ENCODE measurements at regions not wholly inside any gene's neighbourhood (a gene's known extent, or its start where the extent isn't known, plus 50 kb on each side); places are given as distances from the start of the nearest gene placed in this dataset.

- DNase-seq: no peak
Measured at GRCh38 chr14:71473843-71474242, 458.4 kb upstream of the RGS6 start.

GRCh38 chr14:71474301-71475265, 457.6 kb upstream of the RGS6 start:
- DNase-seq: no peak

GRCh38 chr14:71475916-71476315, 456.3 kb upstream of the RGS6 start:
- no peak for DNase-seq

- DNase-seq: peak in 1 of 6 experiments; percentile 5
Measured at GRCh38 chr14:71478542-71478941, 453.7 kb upstream of the RGS6 start.

- DNase-seq: no peak
Measured at GRCh38 chr14:71481021-71481654, 451.1 kb upstream of the RGS6 start.

GRCh38 chr14:71482671-71483070, 449.6 kb upstream of the RGS6 start:
- DNase-seq: no peak

GRCh38 chr14:71483154-71483553, 449.1 kb upstream of the RGS6 start:
- no peak for DNase-seq

- DNase-seq: no peak
Measured at GRCh38 chr14:71485833-71486232, 446.4 kb upstream of the RGS6 start.

- no peak for DNase-seq
Measured at GRCh38 chr14:71486279-71486678, 445.9 kb upstream of the RGS6 start.

- DNase-seq: no peak
Measured at GRCh38 chr14:71487449-71487848, 444.8 kb upstream of the RGS6 start.

GRCh38 chr14:71487941-71488340, 444.3 kb upstream of the RGS6 start:
- DNase-seq: no peak

- DNase-seq: no peak
Measured at GRCh38 chr14:71488703-71489191, 443.5 kb upstream of the RGS6 start.

GRCh38 chr14:71489742-71490141, 442.5 kb upstream of the RGS6 start:
- no peak for DNase-seq

- DNase-seq: no peak
Measured at GRCh38 chr14:71491931-71492330, 440.3 kb upstream of the RGS6 start.

GRCh38 chr14:71492346-71492745, 439.9 kb upstream of the RGS6 start:
- no peak for DNase-seq

- no peak for DNase-seq
Measured at GRCh38 chr14:71497645-71498086, 434.6 kb upstream of the RGS6 start.

GRCh38 chr14:71498212-71498611, 434.0 kb upstream of the RGS6 start:
- DNase-seq: no peak

GRCh38 chr14:71499018-71499417, 433.2 kb upstream of the RGS6 start:
- no peak for DNase-seq

- DNase-seq: no peak
Measured at GRCh38 chr14:71507681-71508080, 424.5 kb upstream of the RGS6 start.

- no peak for DNase-seq
Measured at GRCh38 chr14:71508901-71509300, 423.3 kb upstream of the RGS6 start.

- DNase-seq: no peak
Measured at GRCh38 chr14:71511152-71511551, 421.1 kb upstream of the RGS6 start.

- no peak for DNase-seq
Measured at GRCh38 chr14:71514941-71515919, 417.0 kb upstream of the RGS6 start.

Measured in stimulated activated naive CD4-positive, alpha-beta T cell (primary cell).